ENCODE measurements at regions not wholly inside any gene's neighbourhood (a gene's known extent, or its start where the extent isn't known, plus 50 kb on each side); places are given as distances from the start of the nearest gene placed in this dataset.

DNA sequence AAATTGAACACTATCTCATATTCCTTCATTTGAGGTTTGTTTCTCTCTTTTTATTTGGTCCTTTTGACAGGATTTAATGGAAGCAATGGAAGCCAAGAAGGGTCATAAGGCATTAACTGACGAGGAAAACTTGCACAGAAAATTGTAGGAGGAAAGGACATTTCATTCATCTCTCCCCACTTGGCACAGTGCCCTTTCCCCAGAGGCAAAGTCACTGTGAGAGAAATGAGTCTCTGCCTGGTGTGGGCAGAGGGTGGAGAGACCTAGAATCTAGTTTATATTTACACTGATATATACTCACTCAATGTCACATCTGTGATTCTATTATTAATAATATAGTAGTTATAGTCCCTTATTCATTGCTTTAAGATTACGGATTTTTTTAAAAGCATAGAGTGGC, 324.6 kb upstream of the IL12A start:
- TF ChIP-seq, protein P1, sequence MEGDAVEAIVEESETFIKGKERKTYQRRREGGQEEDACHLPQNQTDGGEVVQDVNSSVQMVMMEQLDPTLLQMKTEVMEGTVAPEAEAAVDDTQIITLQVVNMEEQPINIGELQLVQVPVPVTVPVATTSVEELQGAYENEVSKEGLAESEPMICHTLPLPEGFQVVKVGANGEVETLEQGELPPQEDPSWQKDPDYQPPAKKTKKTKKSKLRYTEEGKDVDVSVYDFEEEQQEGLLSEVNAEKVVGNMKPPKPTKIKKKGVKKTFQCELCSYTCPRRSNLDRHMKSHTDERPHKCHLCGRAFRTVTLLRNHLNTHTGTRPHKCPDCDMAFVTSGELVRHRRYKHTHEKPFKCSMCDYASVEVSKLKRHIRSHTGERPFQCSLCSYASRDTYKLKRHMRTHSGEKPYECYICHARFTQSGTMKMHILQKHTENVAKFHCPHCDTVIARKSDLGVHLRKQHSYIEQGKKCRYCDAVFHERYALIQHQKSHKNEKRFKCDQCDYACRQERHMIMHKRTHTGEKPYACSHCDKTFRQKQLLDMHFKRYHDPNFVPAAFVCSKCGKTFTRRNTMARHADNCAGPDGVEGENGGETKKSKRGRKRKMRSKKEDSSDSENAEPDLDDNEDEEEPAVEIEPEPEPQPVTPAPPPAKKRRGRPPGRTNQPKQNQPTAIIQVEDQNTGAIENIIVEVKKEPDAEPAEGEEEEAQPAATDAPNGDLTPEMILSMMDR (IDR thresholded peaks at IDR 0.05) = no peak
- TF ChIP-seq POLR2A (IDR thresholded peaks at IDR 0.05) = no peak
